Effector memory CD4-positive, alpha-beta T cell (primary cell): ENCODE measurements at regions not wholly inside any gene's neighbourhood (a gene's known extent, or its start where the extent isn't known, plus 50 kb on each side); places are given as distances from the start of the nearest gene placed in this dataset.

Experiments
- DNase-seq, 3 donors: peaks; one replicate each; pipeline ENCODE4 v3.0.0-alpha.2; 2020
- H3K27ac ChIP-seq: 2 replicates; pipeline ENCODE4 v1.7.0; 2013; ENCODE audit warnings: mild to moderate bottlenecking, low read length, moderate library complexity; ENCODE audit not compliant: insufficient read depth, poor library complexity, severe bottlenecking
- H3K27me3 ChIP-seq: replicated peaks from 2 replicates; pipeline ENCODE4 v1.7.0; 2013; ENCODE audit warnings: mild to moderate bottlenecking, low read length; ENCODE audit not compliant: insufficient read depth, control insufficient read depth, poor library complexity, severe bottlenecking
- H3K36me3 ChIP-seq: 2 replicates; pipeline ENCODE4 v1.7.0; 2013; ENCODE audit warnings: mild to moderate bottlenecking, low read length, moderate library complexity; ENCODE audit not compliant: control insufficient read depth, insufficient read depth
- H3K4me1 ChIP-seq: 2 replicates; pipeline ENCODE4 v1.7.0; 2013; ENCODE audit warnings: low read length, mild to moderate bottlenecking; ENCODE audit not compliant: control insufficient read depth, insufficient read depth, poor library complexity, severe bottlenecking
- H3K4me3 ChIP-seq: 2 replicates; pipeline ENCODE4 v1.7.0; 2013; ENCODE audit warnings: low read length, low read depth, mild to moderate bottlenecking; ENCODE audit not compliant: insufficient read depth, poor library complexity, severe bottlenecking
- H3K9me3 ChIP-seq: 2 replicates; pipeline ENCODE4 v1.7.0; 2013; ENCODE audit warnings: mild to moderate bottlenecking, low read length, moderate library complexity; ENCODE audit not compliant: control insufficient read depth

- no peak overlapping the region for H3K4me3 ChIP-seq
- H3K9me3 ChIP-seq, result no peaks in the 10 kb centered on the region
- H3K4me1 ChIP-seq, result no peaks in the 10 kb centered on the region
- no peak overlapping the region for H3K27ac ChIP-seq
- no peaks in the 10 kb centered on the region for H3K36me3 ChIP-seq
- no peak for DNase-seq
- no peaks in the 10 kb centered on the region for H3K27me3 ChIP-seq
These were observed 298.1 kb upstream of the SLC7A11 start for GRCh38 chr4:138540056-138540800.

DNA sequence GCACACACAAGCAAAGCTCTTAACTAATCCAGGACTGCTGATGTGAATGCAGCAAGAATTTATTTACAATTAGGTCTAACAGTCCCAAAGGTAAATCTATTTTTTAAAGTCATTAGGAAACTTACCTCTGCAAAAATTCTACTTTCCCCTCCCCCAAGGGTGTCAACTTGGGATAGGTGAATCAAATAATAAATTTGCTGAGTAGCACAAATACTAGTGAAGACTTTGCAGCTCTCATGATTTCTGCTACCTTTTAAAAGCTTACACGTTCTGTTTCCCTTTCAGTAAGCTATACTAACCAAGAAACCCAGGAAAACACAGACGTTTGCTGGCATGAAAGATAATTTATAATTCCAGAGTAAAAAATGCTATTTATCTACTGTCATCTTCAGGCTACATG, 296.6 kb upstream of the SLC7A11 start:
- Histone ChIP-seq H3K27ac (no peak overlapping the region), H3K9me3 (no peaks in the 10 kb centered on the region), H3K27me3 (no peaks in the 10 kb centered on the region), H3K4me1 (no peaks in the 10 kb centered on the region), H3K36me3 (no peaks in the 10 kb centered on the region), H3K4me3 (no peak overlapping the region)
- DNase-seq, result no peak

DNA sequence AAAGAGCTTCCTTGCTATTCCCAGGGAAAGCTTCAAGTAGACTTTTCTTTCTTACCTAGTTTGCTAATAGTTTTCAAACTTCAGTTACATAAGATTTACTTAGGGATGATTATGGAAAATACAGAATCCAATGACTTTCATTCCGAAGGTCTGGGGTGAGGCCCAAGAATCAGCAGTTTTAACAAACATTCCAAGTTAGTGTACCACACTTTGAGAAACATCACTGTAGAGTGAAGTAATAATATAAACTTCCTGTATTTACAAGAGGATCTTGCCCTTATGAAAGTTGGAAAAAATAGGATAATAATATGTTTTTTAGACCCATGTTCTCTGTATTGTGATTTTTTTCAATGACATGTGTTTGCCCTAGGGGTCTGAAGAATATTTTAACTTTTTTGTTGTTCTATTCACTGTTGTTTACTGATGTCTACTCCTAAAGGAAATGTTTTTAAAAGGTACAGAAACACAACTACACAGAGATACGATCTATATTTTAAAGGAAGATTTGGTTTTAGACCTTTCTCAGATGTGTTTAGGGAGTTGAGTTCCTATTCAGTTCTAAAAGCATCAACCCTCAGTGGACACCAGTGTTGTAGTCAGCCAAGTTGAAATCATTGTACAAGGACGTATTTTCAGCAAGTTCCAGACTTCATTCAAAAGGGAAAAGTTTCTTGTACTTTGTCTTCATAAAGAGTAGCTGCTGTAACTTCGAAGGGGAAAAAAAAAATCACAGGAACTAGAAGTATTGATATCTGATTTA, 295.8 kb upstream of the SLC7A11 start:
- DNase-seq, result no peak
- no peaks in the 10 kb centered on the region for H3K27me3 ChIP-seq
- H3K4me1 ChIP-seq, result no peaks in the 10 kb centered on the region
- no peak overlapping the region for H3K27ac ChIP-seq
- no peaks in the 10 kb centered on the region for H3K9me3 ChIP-seq
- H3K4me3 ChIP-seq, result no peak overlapping the region
- no peaks in the 10 kb centered on the region for H3K36me3 ChIP-seq

- no peaks in the 10 kb centered on the region for H3K4me1 ChIP-seq
- H3K4me3 ChIP-seq, result no peak overlapping the region
- DNase-seq, result no peak
- H3K27me3 ChIP-seq, result no peaks in the 10 kb centered on the region
- peaks cover 3% of the 10 kb centered on the region for H3K9me3 ChIP-seq
- H3K36me3 ChIP-seq, result no peaks in the 10 kb centered on the region
- no peak overlapping the region for H3K27ac ChIP-seq
These were observed 293.2 kb upstream of the SLC7A11 start for GRCh38 chr4:138535316-138535715.

DNA sequence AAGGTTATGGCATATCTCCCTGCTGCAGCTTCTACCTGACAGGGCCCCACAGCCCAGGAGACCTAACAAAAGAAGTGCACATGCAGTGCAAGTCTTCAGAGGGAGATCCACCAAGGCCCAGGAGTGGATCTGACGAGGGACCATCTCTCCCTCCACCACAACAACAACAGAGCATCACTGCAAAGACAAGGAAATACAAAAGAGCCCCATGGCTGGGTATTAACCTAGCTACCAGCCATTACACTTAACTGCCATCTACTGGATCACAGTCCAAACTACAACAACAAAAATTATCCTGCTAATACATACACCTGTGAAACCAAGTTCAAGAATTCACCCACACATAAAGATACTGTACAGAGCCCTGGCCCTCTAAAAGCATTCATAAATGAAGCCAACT, 280.2 kb upstream of the SLC7A11 start:
- no peak for DNase-seq

DNA sequence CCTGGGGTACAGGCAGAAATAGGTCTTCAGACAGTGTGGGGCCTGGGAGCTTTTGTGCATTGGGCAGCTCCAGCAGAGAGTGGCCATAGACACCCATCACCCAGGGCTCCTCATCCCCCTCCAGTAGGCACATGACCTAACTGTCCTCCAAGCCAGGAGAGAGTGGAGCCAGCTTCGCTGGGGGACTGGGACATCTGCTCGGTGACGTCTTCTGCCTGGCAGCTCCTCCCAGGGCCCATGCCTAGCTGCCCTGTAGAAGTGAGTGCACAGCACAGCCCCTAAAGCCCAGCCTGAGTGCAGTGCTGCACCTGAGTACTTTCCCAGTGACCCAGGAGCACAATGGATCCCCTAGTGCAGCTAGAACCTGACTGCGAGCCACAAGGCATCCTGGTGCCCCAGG, 279.7 kb upstream of the SLC7A11 start:
- Histone ChIP-seq H3K9me3 (no peaks in the 10 kb centered on the region), H3K27me3 (no peaks in the 10 kb centered on the region), H3K4me3 (no peak overlapping the region), H3K27ac (no peak overlapping the region), H3K36me3 (no peaks in the 10 kb centered on the region), H3K4me1 (no peaks in the 10 kb centered on the region)
- DNase-seq, result no peak

More for the DNA sequence above, 280.2 kb upstream of the SLC7A11 start:
- no peaks in the 10 kb centered on the region for H3K4me1 ChIP-seq
- H3K27me3 ChIP-seq, result no peaks in the 10 kb centered on the region
- no peaks in the 10 kb centered on the region for H3K36me3 ChIP-seq
- H3K9me3 ChIP-seq, result no peaks in the 10 kb centered on the region
- H3K4me3 ChIP-seq, result no peak overlapping the region
- no peak overlapping the region for H3K27ac ChIP-seq

- H3K36me3 ChIP-seq, result no peaks in the 10 kb centered on the region
- no peak overlapping the region for H3K4me3 ChIP-seq
- no peak for DNase-seq
- H3K4me1 ChIP-seq, result no peaks in the 10 kb centered on the region
- H3K27me3 ChIP-seq, result no peaks in the 10 kb centered on the region
- no peak overlapping the region for H3K27ac ChIP-seq
- H3K9me3 ChIP-seq, result no peaks in the 10 kb centered on the region
These were observed 277.3 kb upstream of the SLC7A11 start for GRCh38 chr4:138519436-138519835.

GRCh38 chr4:138513535-138513934, 271.4 kb upstream of the SLC7A11 start:
- H3K27me3 ChIP-seq, result no peaks in the 10 kb centered on the region
- H3K4me3 ChIP-seq, result no peak overlapping the region
- H3K4me1 ChIP-seq, result no peaks in the 10 kb centered on the region
- H3K27ac ChIP-seq, result no peak overlapping the region
- no peaks in the 10 kb centered on the region for H3K9me3 ChIP-seq
- no peaks in the 10 kb centered on the region for H3K36me3 ChIP-seq
- no peak for DNase-seq

GRCh38 chr4:138512756-138513155, 270.6 kb upstream of the SLC7A11 start:
- no peak overlapping the region for H3K4me3 ChIP-seq
- no peak for DNase-seq
- H3K27ac ChIP-seq, result no peak overlapping the region
- no peaks in the 10 kb centered on the region for H3K36me3 ChIP-seq
- H3K9me3 ChIP-seq, result no peaks in the 10 kb centered on the region
- H3K27me3 ChIP-seq, result no peaks in the 10 kb centered on the region
- H3K4me1 ChIP-seq, result no peaks in the 10 kb centered on the region

DNA sequence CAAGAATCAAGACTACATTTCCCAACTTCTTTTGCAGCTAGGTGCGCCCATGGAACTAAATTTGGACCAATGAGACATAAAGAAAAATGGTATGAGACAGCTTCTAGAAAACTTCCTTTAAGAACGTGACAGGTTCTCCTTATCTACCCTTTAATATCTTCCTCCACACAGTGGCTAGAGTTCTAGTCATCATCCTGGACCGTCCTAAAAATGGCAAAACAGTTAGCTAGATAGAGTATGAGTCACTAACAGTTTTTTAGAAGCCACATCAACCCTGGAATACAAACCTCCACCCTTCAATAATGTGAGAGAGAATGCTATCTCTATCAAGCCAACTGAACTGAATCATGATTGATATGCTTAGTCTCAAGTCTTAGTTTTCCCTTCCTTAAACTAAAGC, 267.9 kb upstream of the SLC7A11 start:
- Histone ChIP-seq H3K36me3 (no peaks in the 10 kb centered on the region), H3K27me3 (no peaks in the 10 kb centered on the region), H3K4me3 (no peak overlapping the region), H3K4me1 (no peaks in the 10 kb centered on the region), H3K9me3 (no peaks in the 10 kb centered on the region), H3K27ac (no peak overlapping the region)
- no peak for DNase-seq
